ENCODE measurements at regions not wholly inside any gene's neighbourhood (a gene's known extent, or its start where the extent isn't known, plus 50 kb on each side); places are given as distances from the start of the nearest gene placed in this dataset.

DNA sequence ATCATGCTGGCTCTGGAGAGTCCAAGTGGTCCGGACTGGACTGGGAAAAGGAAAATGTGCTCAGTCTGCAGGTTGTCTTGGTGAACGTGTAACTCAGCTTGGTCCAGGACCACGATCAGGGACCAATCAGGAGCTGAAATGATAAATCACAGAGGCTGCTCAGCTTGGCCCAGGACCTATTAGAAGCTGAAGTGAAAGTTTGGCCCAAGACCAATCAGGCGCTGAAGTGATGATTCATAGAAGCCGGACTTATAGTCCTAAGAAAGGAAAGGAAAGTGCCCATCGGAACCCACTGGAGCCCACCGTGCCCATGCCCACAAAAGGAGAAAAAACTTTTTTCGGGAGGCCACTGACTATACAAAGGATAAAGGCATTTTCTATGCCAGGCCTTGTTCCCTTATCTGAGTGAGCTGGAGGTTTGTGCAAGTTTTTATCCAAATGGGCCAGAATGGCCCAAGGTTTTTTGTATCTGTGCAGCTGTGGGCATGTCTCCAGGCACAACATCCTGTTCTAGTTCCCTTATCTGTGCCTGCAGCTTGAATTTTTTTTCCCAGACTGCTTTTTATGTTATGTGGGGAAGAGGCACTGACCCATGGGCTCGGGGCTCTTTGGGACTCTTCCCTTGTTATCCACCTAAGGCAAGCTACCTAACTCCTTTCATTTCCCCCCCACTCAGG lies 194.4 kb downstream of the FAM133A start:
- TF ChIP-seq CBX3 (IDR thresholded peaks at IDR 0.05; ENCODE audit: low read depth) (no peak), POLR2A (IDR thresholded peaks at IDR 0.05; ENCODE audit: borderline replicate concordance, extremely low read depth, insufficient read depth, insufficient read length) (no peak), REST (IDR thresholded peaks at IDR 0.05; ENCODE audit: low read depth) (no peak), JUND (IDR thresholded peaks at IDR 0.05) (no peak), YY1 (IDR thresholded peaks at IDR 0.05; ENCODE audit: extremely low read depth, insufficient replicate concordance, low read depth, low read length) (no peak), CEBPB (IDR thresholded peaks at IDR 0.05; ENCODE audit: low read depth) (no peak), EZH2 (IDR thresholded peaks at IDR 0.05) (no peak), POLR2AphosphoS5 (IDR thresholded peaks at IDR 0.05; ENCODE audit: low read depth, low read length) (no peak), ELF1 (IDR thresholded peaks at IDR 0.05; ENCODE audit: borderline replicate concordance, low read depth) (no peak)
- TF ChIP-seq, protein P1, sequence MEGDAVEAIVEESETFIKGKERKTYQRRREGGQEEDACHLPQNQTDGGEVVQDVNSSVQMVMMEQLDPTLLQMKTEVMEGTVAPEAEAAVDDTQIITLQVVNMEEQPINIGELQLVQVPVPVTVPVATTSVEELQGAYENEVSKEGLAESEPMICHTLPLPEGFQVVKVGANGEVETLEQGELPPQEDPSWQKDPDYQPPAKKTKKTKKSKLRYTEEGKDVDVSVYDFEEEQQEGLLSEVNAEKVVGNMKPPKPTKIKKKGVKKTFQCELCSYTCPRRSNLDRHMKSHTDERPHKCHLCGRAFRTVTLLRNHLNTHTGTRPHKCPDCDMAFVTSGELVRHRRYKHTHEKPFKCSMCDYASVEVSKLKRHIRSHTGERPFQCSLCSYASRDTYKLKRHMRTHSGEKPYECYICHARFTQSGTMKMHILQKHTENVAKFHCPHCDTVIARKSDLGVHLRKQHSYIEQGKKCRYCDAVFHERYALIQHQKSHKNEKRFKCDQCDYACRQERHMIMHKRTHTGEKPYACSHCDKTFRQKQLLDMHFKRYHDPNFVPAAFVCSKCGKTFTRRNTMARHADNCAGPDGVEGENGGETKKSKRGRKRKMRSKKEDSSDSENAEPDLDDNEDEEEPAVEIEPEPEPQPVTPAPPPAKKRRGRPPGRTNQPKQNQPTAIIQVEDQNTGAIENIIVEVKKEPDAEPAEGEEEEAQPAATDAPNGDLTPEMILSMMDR (IDR thresholded peaks at IDR 0.05 in 2 of 3, conservative IDR thresholded peaks at IDR 0.05 in 1 of 3; ENCODE audit: borderline replicate concordance in 1 of 3, insufficient read depth in 1 of 3, low read depth in 2 of 3, low read length in 2 of 3), result no peak
- TF ChIP-seq, protein P2, sequence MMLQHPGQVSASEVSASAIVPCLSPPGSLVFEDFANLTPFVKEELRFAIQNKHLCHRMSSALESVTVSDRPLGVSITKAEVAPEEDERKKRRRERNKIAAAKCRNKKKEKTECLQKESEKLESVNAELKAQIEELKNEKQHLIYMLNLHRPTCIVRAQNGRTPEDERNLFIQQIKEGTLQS (IDR thresholded peaks at IDR 0.05), result no peak

Measured in HCT116 (cell line).